GM20000 (cell line): ENCODE measurements at regions not wholly inside any gene's neighbourhood (a gene's known extent, or its start where the extent isn't known, plus 50 kb on each side); places are given as distances from the start of the nearest gene placed in this dataset.

Experiments
- DNase-seq: peaks from one replicate; pipeline ENCODE4 v3.0.0; 2012; ENCODE audit warnings: low spot score
- CTCF ChIP-seq: IDR thresholded peaks from 2 replicates; pipeline ENCODE4 v1.5.1; 2012; ENCODE audit warnings: mild to moderate bottlenecking, control low read depth; ENCODE audit errors: extremely low read depth, missing control alignments

DNA sequence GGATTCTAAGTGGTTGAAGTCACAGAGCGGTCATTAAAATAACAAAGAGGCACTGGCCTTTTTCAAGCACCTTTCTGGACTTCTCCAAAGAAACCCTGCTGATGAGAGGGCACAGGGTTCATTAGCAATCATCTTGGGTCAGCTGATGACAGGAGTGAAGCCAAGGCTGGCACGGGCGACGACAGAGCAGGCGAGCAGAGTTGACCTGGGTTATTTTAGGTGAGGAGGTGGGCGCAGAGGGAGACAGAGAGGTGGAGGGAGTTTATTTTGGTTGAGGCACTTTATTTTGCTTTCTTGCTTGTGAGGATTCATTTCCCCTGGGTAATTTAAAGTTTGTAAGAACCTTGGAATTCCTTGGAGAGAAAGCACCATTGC lies 57.9 kb downstream of the OLIG1 start:
- no peak for DNase-seq

DNA sequence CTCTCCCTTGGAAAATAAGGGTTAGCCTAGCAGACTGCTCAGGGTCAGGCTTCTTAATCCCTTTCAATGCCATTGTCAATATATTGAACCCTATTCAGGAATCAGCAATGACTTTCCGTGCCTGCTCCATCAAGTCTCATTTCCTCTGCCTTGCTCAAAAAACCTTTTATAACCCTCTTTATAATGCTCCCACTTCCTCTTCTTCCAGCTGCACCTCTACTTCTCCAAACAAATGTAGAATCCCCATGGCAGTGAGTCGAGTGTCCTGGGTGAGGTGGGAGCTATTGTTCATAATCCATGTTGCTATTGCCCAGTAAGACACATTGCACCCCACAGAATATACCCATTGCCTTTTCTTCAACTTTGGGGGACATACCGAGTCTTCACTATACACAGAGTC lies 58.6 kb downstream of the OLIG1 start:
- no peak for DNase-seq
- no peak for TF ChIP-seq CTCF

More for the DNA sequence above, 57.9 kb downstream of the OLIG1 start:
- no peak for TF ChIP-seq CTCF

- no peak for TF ChIP-seq CTCF
- DNase-seq: no peak
Observed at GRCh38 chr21:33132054-33132453, 62.1 kb downstream of the OLIG1 start.

- no peak for TF ChIP-seq CTCF
- no peak for DNase-seq
Observed at GRCh38 chr21:33133892-33134291, 64.0 kb downstream of the OLIG1 start.

DNA sequence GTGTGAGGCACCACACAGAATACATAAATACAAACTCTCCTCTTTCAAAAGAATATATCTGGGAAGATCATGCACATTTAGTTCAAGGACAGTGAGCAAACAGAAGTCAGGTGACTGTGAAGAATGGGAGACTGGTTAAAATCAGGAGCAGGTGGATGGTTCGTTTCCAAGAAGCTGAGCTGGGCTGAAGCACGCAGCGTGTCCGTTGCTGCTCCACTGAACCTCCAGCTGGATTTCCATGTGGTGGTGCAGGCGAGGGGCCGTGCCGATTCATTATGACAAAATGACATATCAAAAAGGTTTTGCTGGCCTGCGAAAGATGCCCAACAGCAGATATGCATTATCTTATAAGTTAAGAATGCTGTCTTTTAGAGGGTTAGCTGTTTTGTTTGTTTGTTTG lies 66.0 kb downstream of the OLIG1 start:
- no peak for TF ChIP-seq CTCF
- DNase-seq: no peak

- no peak for TF ChIP-seq CTCF
- DNase-seq: no peak
Observed at GRCh38 chr21:33136847-33137502, 67.0 kb downstream of the OLIG1 start.

- no peak for DNase-seq
- no peak for TF ChIP-seq CTCF
Observed at GRCh38 chr21:33139084-33139483, 69.1 kb downstream of the OLIG1 start.
